ENCODE measurements at regions not wholly inside any gene's neighbourhood (a gene's known extent, or its start where the extent isn't known, plus 50 kb on each side); places are given as distances from the start of the nearest gene placed in this dataset.
"Not testable (repeated sequence)": the region's sequence is repeated elsewhere in the genome, so short reads cannot be mapped to it uniquely, and the experiment has no call there.

GRCh38 chr5:122209601-122210000 is 80.3 kb downstream of the ZNF474 start:
- in situ Hi-C loops (cut with HindIII; ENCODE audit: low pct_unique_long_range_greater_than_20kb, low sequenced_read_pairs); DNase-seq (ENCODE audit: low read depth, low spot score): not testable (repeated sequence)

- DNase-seq (ENCODE audit: low read depth, low spot score) = no peak
Measured at GRCh38 chr5:122218778-122219177, 89.4 kb downstream of the ZNF474 start.

GRCh38 chr5:122219436-122220166 is 90.3 kb downstream of the ZNF474 start:
- in situ Hi-C loops (cut with HindIII; ENCODE audit: low pct_unique_long_range_greater_than_20kb, low sequenced_read_pairs) = no loop called here
- no peak for DNase-seq (ENCODE audit: low read depth, low spot score)

More at GRCh38 chr5:122218778-122219177, 89.4 kb downstream of the ZNF474 start:
- in situ Hi-C loops (cut with HindIII; ENCODE audit: low pct_unique_long_range_greater_than_20kb, low sequenced_read_pairs) = no loop called here

- in situ Hi-C loops (cut with HindIII; ENCODE audit: low pct_unique_long_range_greater_than_20kb, low sequenced_read_pairs) = no loop called here
- no peak for DNase-seq (ENCODE audit: low read depth, low spot score)
Measured at GRCh38 chr5:122220511-122220910, 91.2 kb downstream of the ZNF474 start.

DNA sequence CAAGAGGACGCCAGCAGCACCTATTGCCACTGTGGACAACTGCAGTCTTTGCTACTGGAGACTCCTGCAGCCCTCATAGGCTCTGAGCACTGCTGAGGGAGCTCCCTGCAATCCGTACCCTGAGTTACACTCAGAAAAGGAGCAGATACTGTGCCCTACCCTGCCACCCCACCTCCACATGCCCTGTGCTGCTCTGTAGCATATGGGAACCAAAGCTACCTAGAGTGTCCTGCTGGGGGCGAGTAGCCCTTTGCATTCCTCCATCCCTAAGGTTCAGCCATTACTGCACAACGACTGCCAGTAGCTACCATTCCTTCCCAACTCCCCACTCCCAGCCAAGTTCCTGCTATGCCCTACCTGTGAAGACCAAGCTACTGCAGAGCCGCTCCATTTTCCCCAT is 90.2 kb upstream of the SNCAIP start:
- in situ Hi-C loops (cut with HindIII; ENCODE audit: low pct_unique_long_range_greater_than_20kb, low sequenced_read_pairs) = no loop called here
- DNase-seq (ENCODE audit: low read depth, low spot score) = no peak

GRCh38 chr5:122222580-122222979 is 89.5 kb upstream of the SNCAIP start:
- in situ Hi-C loops (cut with HindIII; ENCODE audit: low pct_unique_long_range_greater_than_20kb, low sequenced_read_pairs) = no loop called here
- DNase-seq (ENCODE audit: low read depth, low spot score) = no peak

- in situ Hi-C loops (cut with HindIII; ENCODE audit: low pct_unique_long_range_greater_than_20kb, low sequenced_read_pairs) = no loop called here
Measured at GRCh38 chr5:122228728-122229392, 83.2 kb upstream of the SNCAIP start.

DNA sequence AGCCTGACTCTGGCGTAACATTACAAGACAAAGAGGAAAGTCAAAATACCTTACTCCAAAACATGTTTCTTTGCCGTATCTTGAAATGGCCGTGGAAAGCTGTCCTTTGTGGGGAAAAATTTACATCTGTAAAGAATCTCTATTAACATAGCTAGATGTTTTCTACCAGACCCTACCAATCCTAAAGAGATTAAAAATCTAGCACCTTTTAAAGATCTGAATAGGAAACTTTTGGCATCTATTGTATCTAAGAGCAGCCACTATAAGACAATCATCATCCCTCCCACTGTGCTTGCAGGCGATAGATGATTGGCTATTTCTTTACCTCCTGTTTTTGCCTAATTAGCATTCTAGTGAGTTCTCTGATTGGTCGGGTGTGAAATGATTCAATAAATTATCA is 82.5 kb upstream of the SNCAIP start:
- in situ Hi-C loops (cut with HindIII; ENCODE audit: low pct_unique_long_range_greater_than_20kb, low sequenced_read_pairs) = no loop called here
- no peak for DNase-seq (ENCODE audit: low read depth, low spot score)

More at GRCh38 chr5:122228728-122229392, 83.2 kb upstream of the SNCAIP start:
- DNase-seq (ENCODE audit: low read depth, low spot score) = peak; percentile 6

DNA sequence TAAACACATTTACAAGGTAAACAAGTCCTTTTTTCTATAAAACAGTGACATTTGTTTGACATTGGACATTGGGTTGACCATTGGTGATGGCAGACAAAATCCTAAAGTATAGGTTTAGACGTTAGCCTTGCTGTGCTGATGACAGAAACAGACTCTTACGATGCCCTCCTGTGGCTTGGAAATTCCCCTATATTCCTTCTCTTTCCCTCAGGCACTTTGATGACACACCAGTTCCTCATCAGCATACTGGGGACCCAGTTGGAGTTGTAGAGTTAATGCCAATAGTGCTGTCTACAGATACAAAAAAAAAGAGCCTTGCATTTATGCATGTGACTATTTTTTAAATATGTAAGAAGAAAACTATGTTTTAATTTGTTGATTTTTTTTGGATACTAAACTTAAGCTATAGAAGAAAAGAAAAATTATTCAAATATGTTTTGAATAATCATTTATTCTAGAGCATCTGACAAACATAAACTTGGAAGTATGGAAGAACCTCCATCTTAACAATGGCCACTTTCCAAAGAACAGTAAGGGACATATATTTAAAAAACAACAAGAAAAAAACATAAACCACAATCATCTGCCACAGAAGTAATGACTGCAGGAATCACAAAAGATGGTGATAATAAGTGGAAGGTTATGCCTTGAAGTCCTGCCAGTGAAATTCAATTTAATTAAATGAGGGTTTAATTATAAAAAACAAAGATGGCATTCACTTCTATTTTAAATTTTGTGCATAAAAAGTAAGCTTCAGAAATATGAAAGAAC is 75.6 kb upstream of the SNCAIP start:
- in situ Hi-C loops (cut with HindIII; ENCODE audit: low pct_unique_long_range_greater_than_20kb, low sequenced_read_pairs) = no loop called here
- DNase-seq (ENCODE audit: low read depth, low spot score) = no peak

GRCh38 chr5:122237906-122238305 is 74.1 kb upstream of the SNCAIP start:
- DNase-seq (ENCODE audit: low read depth, low spot score) = no peak
- in situ Hi-C loops (cut with HindIII; ENCODE audit: low pct_unique_long_range_greater_than_20kb, low sequenced_read_pairs) = no loop called here

GRCh38 chr5:122252319-122252718 is 59.7 kb upstream of the SNCAIP start:
- in situ Hi-C loops (cut with HindIII; ENCODE audit: low pct_unique_long_range_greater_than_20kb, low sequenced_read_pairs) = no loop called here
- DNase-seq (ENCODE audit: low read depth, low spot score) = no peak

- in situ Hi-C loops (cut with HindIII; ENCODE audit: low pct_unique_long_range_greater_than_20kb, low sequenced_read_pairs) = no loop called here
- no peak for DNase-seq (ENCODE audit: low read depth, low spot score)
Measured at GRCh38 chr5:122253794-122254193, 58.2 kb upstream of the SNCAIP start.

- no peak for DNase-seq (ENCODE audit: low read depth, low spot score)
- in situ Hi-C loops (cut with HindIII; ENCODE audit: low pct_unique_long_range_greater_than_20kb, low sequenced_read_pairs) = no loop called here
Measured at GRCh38 chr5:122256388-122256787, 55.6 kb upstream of the SNCAIP start.

DNA sequence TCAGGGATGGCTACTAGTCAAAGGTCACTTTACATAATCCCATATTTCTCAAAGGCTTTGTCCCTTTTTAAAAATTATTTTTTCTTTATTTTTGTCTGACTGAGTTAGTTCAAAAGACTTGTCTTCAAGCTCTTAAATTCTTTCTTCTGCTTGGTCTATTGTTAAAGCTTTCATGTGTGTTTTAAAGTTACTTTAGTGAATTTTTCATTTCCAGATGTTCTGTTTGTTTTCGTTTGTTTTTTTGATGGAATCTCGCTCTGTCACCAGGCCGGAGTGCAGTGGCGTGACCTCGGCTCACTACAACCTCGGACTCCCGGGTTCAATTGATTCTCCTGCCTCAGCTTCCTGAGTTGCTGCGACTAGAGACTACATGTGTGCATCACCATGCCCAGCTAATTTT is 55.0 kb upstream of the SNCAIP start:
- no peak for DNase-seq (ENCODE audit: low read depth, low spot score)
- in situ Hi-C loops (cut with HindIII; ENCODE audit: low pct_unique_long_range_greater_than_20kb, low sequenced_read_pairs) = no loop called here

DNA sequence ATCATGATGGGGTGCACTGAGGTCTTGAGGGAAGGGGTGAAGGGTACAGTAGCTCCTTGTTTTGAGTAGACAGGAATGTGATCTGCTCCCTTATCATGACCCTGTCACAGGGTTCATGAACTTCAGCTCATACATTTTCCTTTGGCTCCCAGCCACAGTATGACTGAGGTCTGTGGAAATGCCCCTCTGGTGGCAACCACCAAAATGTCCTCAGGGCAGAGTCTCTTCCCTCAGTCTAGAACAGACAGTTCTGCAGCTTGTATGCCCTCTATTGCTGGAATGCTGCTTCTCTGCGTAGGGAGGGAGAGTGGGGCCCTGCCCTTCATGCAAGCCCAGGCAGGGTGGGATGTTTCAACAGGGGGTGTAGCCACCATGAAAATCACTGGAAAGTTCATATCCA is 53.8 kb upstream of the SNCAIP start:
- in situ Hi-C loops (cut with HindIII; ENCODE audit: low pct_unique_long_range_greater_than_20kb, low sequenced_read_pairs) = no loop called here
- DNase-seq (ENCODE audit: low read depth, low spot score) = no peak

- in situ Hi-C loops (cut with HindIII; ENCODE audit: low pct_unique_long_range_greater_than_20kb, low sequenced_read_pairs) = no loop called here
- DNase-seq (ENCODE audit: low read depth, low spot score) = no peak
Measured at GRCh38 chr5:122258840-122259239, 53.2 kb upstream of the SNCAIP start.

- no peak for DNase-seq (ENCODE audit: low read depth, low spot score)
- in situ Hi-C loops (cut with HindIII; ENCODE audit: low pct_unique_long_range_greater_than_20kb, low sequenced_read_pairs) = no loop called here
Measured at GRCh38 chr5:122259995-122260394, 52.0 kb upstream of the SNCAIP start.

DNA sequence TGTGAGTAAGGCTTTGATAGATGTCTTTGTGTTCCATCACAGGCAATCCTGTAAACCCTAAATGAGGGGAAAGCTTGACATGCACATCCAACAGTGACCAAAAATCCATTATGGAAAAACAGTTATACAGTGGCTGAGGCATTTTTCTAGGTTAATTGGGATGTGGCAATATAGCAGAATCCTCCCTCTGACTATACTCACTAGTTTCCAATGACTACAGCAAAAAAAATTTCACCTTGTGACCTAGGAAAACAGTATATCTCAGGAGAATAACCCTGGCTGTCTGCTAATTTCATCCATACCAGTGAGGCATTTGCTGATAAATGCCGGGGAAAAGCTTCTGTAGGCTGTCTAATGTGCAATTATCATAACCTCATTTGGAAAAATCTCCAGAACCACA is 49.9 kb upstream of the SNCAIP start:
- DNase-seq (ENCODE audit: low read depth, low spot score) = no peak
- in situ Hi-C loops (cut with HindIII; ENCODE audit: low pct_unique_long_range_greater_than_20kb, low sequenced_read_pairs) = no loop called here

Data from SK-MEL-5 (cell line).